Fibroblast of skin of abdomen (primary cell): ENCODE measurements at regions not wholly inside any gene's neighbourhood (a gene's known extent, or its start where the extent isn't known, plus 50 kb on each side); places are given as distances from the start of the nearest gene placed in this dataset.
"Not testable (repeated sequence)": the region's sequence is repeated elsewhere in the genome, so short reads cannot be mapped to it uniquely, and the experiment has no call there.

Source experiments
- DNase-seq: peaks from one replicate; pipeline ENCODE4 v3.0.0-alpha.2; 2013

- no peak for DNase-seq
Measured at GRCh38 chr19:33866696-33867095, 70.0 kb downstream of the KCTD15 start.

GRCh38 chr19:33868076-33868735 lies 71.5 kb downstream of the KCTD15 start:
- DNase-seq = no peak

- peak; percentile 26 for DNase-seq
Measured at GRCh38 chr19:33868788-33869412, 72.2 kb downstream of the KCTD15 start.

DNA sequence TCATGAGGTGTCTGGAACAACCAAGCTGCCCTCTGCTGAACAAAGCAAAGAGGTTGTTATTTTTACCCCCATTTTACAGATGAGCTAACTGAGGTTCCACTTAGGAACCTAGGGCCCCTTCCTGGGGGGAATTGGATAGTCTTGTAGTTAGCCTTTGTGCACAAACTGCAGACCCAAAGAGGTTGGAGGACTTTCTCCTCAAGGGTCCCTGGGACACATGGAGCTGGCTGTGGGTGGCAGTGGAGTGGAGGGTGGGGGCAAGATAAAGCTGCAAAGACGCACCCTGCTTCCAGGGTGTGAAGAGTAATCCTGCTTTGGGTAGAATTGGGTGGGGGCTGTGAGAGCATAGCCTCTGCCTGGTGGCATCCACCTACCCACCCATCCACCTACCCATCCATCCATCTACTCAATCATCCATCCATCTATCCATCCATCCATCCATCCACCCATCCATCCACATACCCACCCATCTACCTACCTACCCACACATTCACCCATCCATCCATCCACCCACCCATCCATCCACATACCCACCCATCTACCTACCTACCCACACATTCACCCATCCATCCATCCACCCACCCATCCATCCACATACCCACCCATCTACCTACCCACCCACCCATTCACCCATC lies 73.7 kb downstream of the KCTD15 start:
- not testable (repeated sequence) for DNase-seq

DNA sequence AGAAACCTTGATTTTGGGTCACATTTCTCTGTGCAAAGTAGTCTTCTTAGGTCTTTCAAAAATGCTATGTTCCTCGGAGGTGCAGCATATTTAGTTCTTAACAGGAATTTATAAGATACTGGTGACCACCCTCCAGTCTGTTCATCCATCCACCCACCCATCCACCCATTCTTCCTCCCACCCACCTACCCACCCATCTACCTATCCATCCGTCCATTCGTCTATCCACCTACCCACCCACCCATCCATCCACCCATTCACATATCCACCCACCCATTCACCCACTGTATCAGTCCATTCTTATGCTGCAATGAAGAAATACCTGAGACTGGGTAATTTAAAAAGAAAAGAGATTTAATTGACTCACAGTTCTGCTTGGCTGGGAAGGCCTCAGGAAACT lies 74.9 kb downstream of the KCTD15 start:
- DNase-seq = no peak

- no peak for DNase-seq
Measured at GRCh38 chr19:33872445-33873320, 76.0 kb downstream of the KCTD15 start.

GRCh38 chr19:33875071-33875470 lies 78.4 kb downstream of the KCTD15 start:
- DNase-seq = no peak

DNA sequence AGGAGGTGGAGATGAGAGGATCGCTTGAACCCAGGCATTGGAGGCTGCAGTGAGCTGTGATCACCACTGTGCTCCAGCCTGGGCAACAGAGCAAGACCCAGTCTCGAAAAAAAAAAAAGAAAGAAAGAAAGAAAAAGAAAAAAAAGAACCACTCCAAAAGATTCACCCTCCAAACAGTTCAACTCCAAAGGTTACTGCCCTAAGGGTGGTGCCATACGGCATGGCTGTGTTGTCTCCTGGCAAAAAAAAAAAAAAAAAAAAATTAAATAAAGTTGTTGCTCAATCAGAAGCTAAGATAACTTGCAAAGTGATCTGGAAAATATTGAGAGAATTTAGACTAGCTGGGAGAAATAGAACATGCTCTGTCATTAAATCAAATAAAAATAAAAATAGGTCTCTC lies 79.5 kb downstream of the KCTD15 start:
- DNase-seq = no peak

DNA sequence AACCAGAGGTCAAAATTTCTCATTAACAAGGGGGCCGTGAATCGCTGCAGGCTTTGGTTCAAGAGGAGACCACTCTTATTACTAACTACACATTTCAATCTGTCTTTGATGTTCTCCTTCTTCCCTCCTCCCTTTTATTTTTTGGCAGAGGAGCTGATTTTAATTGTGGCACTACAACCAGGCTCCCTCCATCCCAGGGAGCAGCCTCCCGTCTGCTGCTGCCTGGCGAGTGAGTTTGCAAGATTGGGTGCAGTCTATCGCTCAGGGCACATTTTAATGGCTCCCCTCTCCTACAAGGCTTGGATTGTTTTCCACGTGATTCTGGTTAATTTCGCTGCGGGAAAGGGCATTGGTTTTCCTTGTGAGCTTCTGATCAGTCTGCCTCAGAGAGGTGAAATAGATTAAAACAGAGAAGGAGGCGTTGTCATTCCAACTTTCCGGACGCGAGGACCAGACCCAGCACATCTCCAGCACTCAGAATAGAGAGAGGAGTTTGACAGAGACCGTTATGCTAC lies 81.4 kb downstream of the KCTD15 start:
- DNase-seq = no peak

DNA sequence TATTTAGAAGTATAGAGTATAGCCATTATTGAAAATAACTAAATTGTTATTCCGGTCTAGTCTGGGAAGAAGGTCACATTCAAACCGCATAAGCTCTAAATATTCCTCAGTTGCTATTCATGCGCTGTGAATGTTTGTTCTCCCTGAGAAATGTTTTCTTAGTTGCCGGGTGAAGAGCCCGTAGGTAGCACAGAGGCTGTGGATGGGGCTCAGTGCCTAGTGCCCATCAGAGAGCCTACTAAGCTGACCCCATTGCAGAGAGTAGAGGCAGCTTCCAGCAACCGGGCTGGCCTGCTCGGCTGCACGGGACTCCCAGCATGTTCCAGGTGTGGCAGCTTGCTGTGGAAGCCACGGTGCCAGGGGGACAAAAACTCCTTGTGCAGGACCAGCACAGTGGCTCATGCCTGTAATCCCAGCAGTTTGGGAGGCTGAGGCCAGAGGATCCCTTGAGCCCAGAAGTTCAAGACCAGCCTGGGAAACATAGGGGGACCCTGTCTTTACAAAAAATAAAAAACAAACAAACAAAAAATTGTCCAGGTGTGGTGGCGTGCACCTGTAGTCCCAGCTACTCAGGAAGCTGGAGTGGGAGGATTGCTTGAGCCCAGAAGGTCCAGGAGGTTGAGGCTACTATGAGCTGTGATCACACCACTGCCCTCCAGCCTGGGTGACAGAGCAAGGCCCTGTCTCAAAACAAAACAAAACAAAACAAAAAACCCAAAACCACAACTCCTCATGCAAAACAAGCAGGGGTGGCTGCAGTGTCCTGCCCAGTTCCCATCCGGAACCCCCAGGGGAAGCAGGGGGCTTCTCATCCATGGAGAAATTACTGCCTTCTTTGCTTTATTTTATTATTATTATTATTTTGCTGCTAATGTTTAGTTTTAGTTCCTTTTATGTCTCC lies 82.5 kb downstream of the KCTD15 start:
- DNase-seq = no peak

DNA sequence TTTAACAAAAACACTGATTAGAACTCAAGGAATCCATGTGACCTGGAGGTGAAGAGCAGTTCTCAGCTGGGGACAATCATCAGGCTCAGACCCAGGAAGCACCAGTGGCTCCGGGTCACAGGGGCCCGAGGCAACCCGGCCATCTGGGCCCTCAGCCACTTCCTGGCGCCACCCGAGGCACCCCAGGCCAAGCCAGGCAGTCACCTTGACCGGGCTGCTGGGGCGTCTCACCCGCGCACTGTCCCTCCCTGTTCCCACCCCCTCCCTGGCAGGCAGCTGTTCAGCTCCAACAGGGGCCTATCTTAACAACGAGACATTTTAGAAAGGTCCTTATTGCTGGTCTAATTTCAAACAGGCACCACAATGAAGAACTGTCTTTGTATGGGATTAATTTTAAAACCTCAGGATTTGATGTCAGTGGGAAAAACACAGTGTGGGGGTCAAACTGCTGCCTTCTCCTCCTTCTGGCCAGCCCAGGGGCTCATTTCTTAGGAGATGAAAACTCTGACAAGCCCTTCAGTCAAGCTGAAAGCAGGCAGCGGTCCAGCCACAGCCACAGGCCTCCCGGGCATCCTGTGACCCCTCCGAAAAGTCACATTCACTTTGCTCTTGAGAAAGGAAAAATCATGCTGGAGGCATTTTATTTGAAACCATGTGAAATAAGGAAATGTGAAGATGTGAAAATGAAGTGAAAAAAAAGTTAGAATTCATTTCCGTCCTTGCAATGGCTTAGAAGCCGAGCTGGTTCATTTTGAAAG lies 83.3 kb downstream of the KCTD15 start:
- DNase-seq = no peak

GRCh38 chr19:33883859-33884519 lies 87.3 kb downstream of the KCTD15 start:
- no peak for DNase-seq

GRCh38 chr19:33885236-33885635 lies 88.6 kb downstream of the KCTD15 start:
- no peak for DNase-seq

DNA sequence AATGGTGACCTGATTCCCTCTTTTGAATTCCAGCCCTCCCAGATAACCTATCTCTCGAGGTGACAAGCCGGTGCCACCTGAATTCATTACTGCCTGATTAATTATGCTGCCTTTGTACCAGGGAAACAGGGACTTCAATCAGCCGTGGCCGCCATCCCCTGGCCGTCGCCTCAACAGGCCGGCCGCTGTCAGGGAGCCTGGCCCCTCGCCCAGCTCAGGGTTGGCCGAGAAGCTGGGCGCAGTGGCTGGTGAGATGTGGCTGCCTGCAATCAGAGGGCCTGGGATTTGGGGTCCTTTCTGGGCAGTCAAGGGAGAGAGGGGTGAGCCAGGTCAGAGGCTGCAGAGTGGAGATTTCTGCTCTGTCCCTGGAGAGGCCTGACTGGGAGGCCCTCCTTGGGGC lies 91.2 kb downstream of the KCTD15 start:
- no peak for DNase-seq

GRCh38 chr19:33888665-33889064 lies 92.0 kb downstream of the KCTD15 start:
- DNase-seq = no peak

GRCh38 chr19:33890569-33890968 lies 93.9 kb downstream of the KCTD15 start:
- DNase-seq = no peak

GRCh38 chr19:33891773-33892172 lies 95.1 kb downstream of the KCTD15 start:
- DNase-seq = no peak

DNA sequence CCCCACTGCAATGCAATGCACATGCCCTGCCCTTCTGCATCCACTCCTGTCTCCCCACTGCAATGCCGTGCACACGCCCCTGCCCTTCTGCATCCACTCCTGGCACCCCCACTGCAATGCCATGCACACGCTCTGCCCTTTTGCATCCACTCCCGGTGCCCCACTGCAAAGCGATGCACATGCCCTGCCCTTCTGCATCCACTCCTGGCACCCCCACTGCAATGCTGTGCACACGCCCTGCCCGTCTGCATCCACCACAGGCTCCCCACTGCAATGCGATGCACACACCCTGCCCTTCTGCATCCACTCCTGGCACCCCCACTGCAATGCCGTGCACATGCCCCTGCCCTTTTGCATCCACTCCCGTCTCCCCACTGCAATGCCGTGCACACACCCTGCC lies 98.1 kb downstream of the KCTD15 start:
- no peak for DNase-seq

- DNase-seq = no peak
Measured at GRCh38 chr19:33895366-33895765, 98.7 kb downstream of the KCTD15 start.

DNA sequence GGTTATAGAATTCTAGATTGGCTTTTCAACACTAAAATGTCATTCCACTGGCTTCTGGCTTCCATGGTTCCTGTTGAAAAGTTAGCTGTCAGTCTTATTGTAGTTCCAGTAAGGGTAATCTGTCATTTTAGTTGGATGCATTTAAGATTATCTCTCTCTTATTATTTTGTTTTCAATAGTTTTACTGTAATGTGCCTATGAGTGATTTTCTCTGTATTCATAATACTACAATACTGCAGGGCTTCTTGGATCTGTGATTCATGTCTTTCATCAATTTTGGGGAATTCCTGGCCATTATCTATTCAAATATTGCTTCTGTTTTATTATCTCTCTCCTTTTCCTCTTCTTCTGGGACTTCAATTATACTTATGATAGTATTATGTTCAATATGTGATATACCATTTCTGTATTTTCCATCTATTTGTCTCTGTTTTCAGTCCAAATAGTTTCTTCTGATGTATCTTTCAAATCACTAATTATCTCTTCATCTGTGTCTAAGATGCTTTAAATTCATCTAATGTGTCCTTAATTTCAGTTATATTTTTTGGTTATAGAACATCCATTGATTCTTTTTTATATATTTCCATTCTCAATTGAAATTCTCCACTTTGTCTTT lies 101.5 kb downstream of the KCTD15 start:
- no peak for DNase-seq
